Progenitor cell of endocrine pancreas (in vitro differentiated cells): ENCODE measurements at regions not wholly inside any gene's neighbourhood (a gene's known extent, or its start where the extent isn't known, plus 50 kb on each side); places are given as distances from the start of the nearest gene placed in this dataset.

Experiments used
- DNase-seq: peaks from one replicate; pipeline ENCODE4 v3.0.0; 2021; ENCODE audit warnings: low spot score; ENCODE audit not compliant: unreplicated experiment
- H3K27ac Mint-ChIP-seq: 2 replicates; pipeline ENCODE4 v1.8.0; 2021; ENCODE audit warnings: mild to moderate bottlenecking, moderate library complexity, mixed read lengths
- H3K27me3 Mint-ChIP-seq: 2 replicates; pipeline ENCODE4 v1.8.0; 2021; ENCODE audit warnings: mixed read lengths
- H3K36me3 Mint-ChIP-seq: 2 replicates; pipeline ENCODE4 v1.8.0; 2022; ENCODE audit warnings: mixed read lengths; ENCODE audit not compliant: insufficient read depth
- H3K4me1 Mint-ChIP-seq: 2 replicates; pipeline ENCODE4 v1.8.0; 2021; ENCODE audit warnings: low read depth, mixed read lengths
- H3K4me3 Mint-ChIP-seq: 2 replicates; pipeline ENCODE4 v1.8.0; 2021; ENCODE audit warnings: low read depth, mild to moderate bottlenecking, moderate library complexity, mixed read lengths
- H3K9me3 Mint-ChIP-seq: 2 replicates; pipeline ENCODE4 v1.8.0; 2021; ENCODE audit warnings: low read depth, mixed read lengths
- CTCF ChIP-seq: fragments of 200-600 bp; sonication (generic); IDR thresholded peaks from one replicate; pipeline ENCODE4 v1.5.0; 2021; ENCODE audit warnings: antibody characterized with exemption, mild to moderate bottlenecking; ENCODE audit not compliant: unreplicated experiment

GRCh38 chr3:110666495-110666894 lies 405.1 kb upstream of the NECTIN3 start:
- no peak for DNase-seq
- H3K9me3 Mint-ChIP-seq = peaks cover 32% of the 10 kb centered on the region
- TF ChIP-seq CTCF = no peak
- H3K27ac Mint-ChIP-seq = no peak overlapping the region
- peaks cover 4% of the 10 kb centered on the region for H3K36me3 Mint-ChIP-seq
- no peaks in the 10 kb centered on the region for H3K27me3 Mint-ChIP-seq
- H3K4me3 Mint-ChIP-seq = no peak overlapping the region
- peaks cover 8% of the 10 kb centered on the region for H3K4me1 Mint-ChIP-seq

- DNase-seq = no peak
- Mint-ChIP-seq H3K27me3 (no peaks in the 10 kb centered on the region), H3K36me3 (peaks cover 4% of the 10 kb centered on the region), H3K9me3 (peaks cover 32% of the 10 kb centered on the region), H3K27ac (no peak overlapping the region), H3K4me1 (peaks cover 8% of the 10 kb centered on the region), H3K4me3 (no peak overlapping the region)
- no peak for TF ChIP-seq CTCF
These were observed 404.4 kb upstream of the NECTIN3 start for GRCh38 chr3:110667216-110667615.

DNA sequence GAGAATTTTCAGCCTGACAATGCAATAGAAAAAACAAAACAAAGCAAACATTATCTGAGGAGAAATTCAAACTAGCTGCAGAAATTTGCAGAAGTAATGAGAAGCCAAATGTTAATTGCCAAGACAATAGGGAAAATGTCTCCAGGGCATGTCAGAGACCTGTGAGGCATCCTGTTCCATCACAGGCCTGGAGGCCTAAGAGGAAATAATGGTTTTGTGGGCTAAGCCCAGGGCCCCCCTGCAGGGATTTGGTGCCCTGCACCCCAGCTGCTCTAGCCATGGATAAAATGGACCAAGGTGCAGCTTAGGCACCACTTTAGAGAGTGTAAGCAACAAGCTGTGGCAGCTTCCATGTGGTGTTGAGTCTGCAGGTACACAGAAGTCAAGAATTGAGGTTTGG lies 401.2 kb upstream of the NECTIN3 start:
- H3K27me3 Mint-ChIP-seq = no peaks in the 10 kb centered on the region
- peaks cover 4% of the 10 kb centered on the region for H3K36me3 Mint-ChIP-seq
- DNase-seq = no peak
- H3K4me1 Mint-ChIP-seq = peaks cover 8% of the 10 kb centered on the region
- no peak overlapping the region for H3K27ac Mint-ChIP-seq
- no peak for TF ChIP-seq CTCF
- no peak overlapping the region for H3K4me3 Mint-ChIP-seq
- H3K9me3 Mint-ChIP-seq = peaks cover 46% of the 10 kb centered on the region

- Mint-ChIP-seq H3K36me3 (peaks cover 5% of the 10 kb centered on the region), H3K4me3 (no peak overlapping the region), H3K27ac (no peak overlapping the region), H3K4me1 (peaks cover 9% of the 10 kb centered on the region), H3K27me3 (no peaks in the 10 kb centered on the region), H3K9me3 (peaks cover 34% of the 10 kb centered on the region)
- TF ChIP-seq CTCF = no peak
- no peak for DNase-seq
These were observed 394.1 kb upstream of the NECTIN3 start for GRCh38 chr3:110677506-110677905.

GRCh38 chr3:110679285-110679684 lies 392.3 kb upstream of the NECTIN3 start:
- Mint-ChIP-seq H3K9me3 (peaks cover 31% of the 10 kb centered on the region), H3K27me3 (no peaks in the 10 kb centered on the region), H3K4me3 (no peak overlapping the region), H3K4me1 (peaks cover 9% of the 10 kb centered on the region), H3K36me3 (peaks cover 6% of the 10 kb centered on the region), H3K27ac (no peak overlapping the region)
- TF ChIP-seq CTCF = no peak
- DNase-seq = no peak

DNA sequence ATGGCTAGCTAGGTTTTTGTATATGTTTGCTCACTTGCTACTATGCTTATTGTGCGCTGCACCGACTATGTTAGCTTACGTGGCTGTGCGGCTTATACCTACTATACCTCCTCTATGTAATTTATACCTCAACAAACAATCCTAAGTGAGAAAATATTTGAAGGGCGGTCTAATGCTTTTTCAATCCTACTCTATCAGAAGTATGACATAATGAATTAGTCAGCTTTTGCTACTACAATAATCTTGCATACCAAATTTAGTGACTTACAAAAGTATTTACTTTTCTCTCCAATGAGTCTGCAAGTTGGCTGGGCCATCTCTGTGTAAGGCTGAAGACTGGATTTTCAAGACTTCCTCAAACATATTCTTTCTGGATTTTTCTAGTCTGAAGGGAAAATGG lies 391.2 kb upstream of the NECTIN3 start:
- DNase-seq = no peak

More for the DNA sequence above, 391.2 kb upstream of the NECTIN3 start:
- Mint-ChIP-seq H3K27me3 (no peaks in the 10 kb centered on the region), H3K36me3 (peaks cover 6% of the 10 kb centered on the region), H3K9me3 (peaks cover 24% of the 10 kb centered on the region), H3K27ac (no peak overlapping the region), H3K4me3 (no peak overlapping the region), H3K4me1 (peaks cover 9% of the 10 kb centered on the region)
- no peak for TF ChIP-seq CTCF
